ENCODE measurements at regions not wholly inside any gene's neighbourhood (a gene's known extent, or its start where the extent isn't known, plus 50 kb on each side); places are given as distances from the start of the nearest gene placed in this dataset.

GRCh38 chr5:104082754-104083153 lies 520.2 kb upstream of the NUDT12 start:
- no peak for TF ChIP-seq EZH2phosphoT487 (IDR thresholded peaks at IDR 0.05; ENCODE audit: low read depth)
- no peak for TF ChIP-seq CTCF (IDR thresholded peaks at IDR 0.05; ENCODE audit: low read depth, low read length)
